CD4-positive, CD25-positive, alpha-beta regulatory T cell (primary cell): ENCODE measurements at regions not wholly inside any gene's neighbourhood (a gene's known extent, or its start where the extent isn't known, plus 50 kb on each side); places are given as distances from the start of the nearest gene placed in this dataset.

Source experiments
- ATAC-seq, 2 donors: fragments of 150-1000 bp; cut with Tn5 transposase; one replicate each; pipeline ENCODE4 v1.10.0; 2021; ENCODE audit warnings: low read depth in 2 of 2, moderate number of reproducible peaks in 2 of 2, moderate library complexity in 1 of 2
- DNase-seq, 3 donors: peaks; one replicate each; pipeline versions ENCODE4 v3.0.0 to v3.0.0-alpha.2; 2012 to 2022; ENCODE audit warnings: mixed read lengths in 1 of 3
- H3K27ac ChIP-seq: one replicate; pipeline ENCODE4 v1.7.0; 2013; ENCODE audit warnings: mild to moderate bottlenecking, low read length; ENCODE audit not compliant: insufficient read depth, poor library complexity, severe bottlenecking
- H3K27me3 ChIP-seq: one replicate; pipeline ENCODE4 v1.7.0; 2013; ENCODE audit warnings: low read length; ENCODE audit not compliant: control insufficient read depth, insufficient read depth
- H3K36me3 ChIP-seq: one replicate; pipeline ENCODE4 v1.7.0; 2013; ENCODE audit warnings: mild to moderate bottlenecking, low read length, moderate library complexity; ENCODE audit not compliant: control insufficient read depth, insufficient read depth
- H3K4me1 ChIP-seq: 2 replicates; pipeline ENCODE4 v1.7.0; 2013; ENCODE audit warnings: mild to moderate bottlenecking, low read length; ENCODE audit not compliant: insufficient read depth, control insufficient read depth, poor library complexity, severe bottlenecking
- H3K4me3 ChIP-seq: one replicate; pipeline ENCODE4 v1.7.0; 2013; ENCODE audit warnings: low read depth, mild to moderate bottlenecking, low read length, moderate library complexity
- H3K9me3 ChIP-seq, 2 experiments: 1 replicate in 1 of 2; 2 replicates in 1 of 2; pipeline ENCODE4 v1.7.0; 2013; ENCODE audit warnings: low read length in 2 of 2, mild to moderate bottlenecking in 1 of 2, moderate library complexity in 1 of 2; ENCODE audit not compliant: control insufficient read depth in 2 of 2
- H3K27ac Mint-ChIP-seq, 3 donors: one replicate each; pipeline ENCODE4 v1.8.0; 2020 to 2022; ENCODE audit warnings: mild to moderate bottlenecking in 3 of 3, mixed read lengths in 3 of 3, moderate library complexity in 2 of 3
- H3K27me3 Mint-ChIP-seq: one replicate; pipeline ENCODE4 v1.8.0; 2022; ENCODE audit warnings: mild to moderate bottlenecking, mixed read lengths
- H3K36me3 Mint-ChIP-seq: one replicate; pipeline ENCODE4 v1.8.0; 2020; ENCODE audit warnings: mixed read lengths
- H3K4me1 Mint-ChIP-seq, 4 donors: one replicate each; pipeline ENCODE4 v1.8.0; 2020 to 2022; ENCODE audit warnings: mixed read lengths in 4 of 4, mild to moderate bottlenecking in 1 of 4
- H3K4me3 Mint-ChIP-seq, 4 donors: one replicate each; pipeline ENCODE4 v1.8.0; 2020 to 2022; ENCODE audit warnings: mild to moderate bottlenecking in 4 of 4, mixed read lengths in 4 of 4, moderate library complexity in 3 of 4
- H3K9me3 Mint-ChIP-seq, 7 donors: one replicate each; pipeline ENCODE4 v1.8.0; 2020 to 2022; ENCODE audit warnings: mixed read lengths in 7 of 7, mild to moderate bottlenecking in 3 of 7, moderate library complexity in 2 of 7

GRCh38 chr14:25551674-25552073, 501.7 kb upstream of the STXBP6 start:
- Histone ChIP-seq H3K27me3 (no peaks in the 10 kb centered on the region), H3K27ac (no peak overlapping the region), H3K4me1 (no peaks in the 10 kb centered on the region), H3K36me3 (no peaks in the 10 kb centered on the region), H3K4me3 (no peak overlapping the region), H3K9me3 (peaks cover 0 to 5% of the 10 kb centered on the region in 2 experiments)
- H3K27ac Mint-ChIP-seq, result no peak overlapping the region
- no peaks in the 10 kb centered on the region for H3K36me3 Mint-ChIP-seq
- DNase-seq, result no peak
- no peak for ATAC-seq
- no peaks in the 10 kb centered on the region for H3K4me1 Mint-ChIP-seq
- no peak overlapping the region for H3K4me3 Mint-ChIP-seq
- peaks cover 4% of the 10 kb centered on the region for H3K27me3 Mint-ChIP-seq
- peaks cover 0 to 24% (median 5%) of the 10 kb centered on the region in 7 donors for H3K9me3 Mint-ChIP-seq

- peaks cover 0 to 14% (median 8%) of the 10 kb centered on the region in 7 donors for H3K9me3 Mint-ChIP-seq
- H3K4me1 ChIP-seq, result no peaks in the 10 kb centered on the region
- DNase-seq, result no peak
- no peak for ATAC-seq
- H3K27me3 ChIP-seq, result no peaks in the 10 kb centered on the region
- no peak overlapping the region for H3K27ac Mint-ChIP-seq
- H3K9me3 ChIP-seq, result peaks cover 0 to 5% of the 10 kb centered on the region in 2 experiments
- H3K36me3 Mint-ChIP-seq, result no peaks in the 10 kb centered on the region
- H3K4me1 Mint-ChIP-seq, result no peaks in the 10 kb centered on the region
- H3K4me3 ChIP-seq, result no peak overlapping the region
- H3K36me3 ChIP-seq, result no peaks in the 10 kb centered on the region
- H3K27me3 Mint-ChIP-seq, result peaks cover 3% of the 10 kb centered on the region
- H3K4me3 Mint-ChIP-seq, result no peak overlapping the region
- H3K27ac ChIP-seq, result no peak overlapping the region
Observed at GRCh38 chr14:25546826-25547225, 496.9 kb upstream of the STXBP6 start.

- Mint-ChIP-seq H3K9me3 (peaks cover 0 to 27% (median 15%) of the 10 kb centered on the region in 7 donors), H3K36me3 (no peaks in the 10 kb centered on the region), H3K4me3 (no peak overlapping the region), H3K4me1 (no peaks in the 10 kb centered on the region), H3K27me3 (no peaks in the 10 kb centered on the region), H3K27ac (no peak overlapping the region)
- Histone ChIP-seq H3K9me3 (no peaks in the 10 kb centered on the region), H3K27ac (no peak overlapping the region), H3K36me3 (no peaks in the 10 kb centered on the region), H3K4me1 (no peaks in the 10 kb centered on the region), H3K27me3 (no peaks in the 10 kb centered on the region), H3K4me3 (no peak overlapping the region)
- no peak for ATAC-seq
- no peak for DNase-seq
Observed at GRCh38 chr14:25537846-25538455, 488.0 kb upstream of the STXBP6 start.

- Histone ChIP-seq H3K36me3 (no peaks in the 10 kb centered on the region), H3K27me3 (no peaks in the 10 kb centered on the region), H3K4me3 (no peak overlapping the region), H3K9me3 (peaks cover 0 to 2% of the 10 kb centered on the region in 2 experiments), H3K27ac (no peak overlapping the region), H3K4me1 (no peaks in the 10 kb centered on the region)
- Mint-ChIP-seq H3K36me3 (no peaks in the 10 kb centered on the region), H3K4me3 (no peak overlapping the region), H3K27ac (no peak overlapping the region), H3K4me1 (no peaks in the 10 kb centered on the region), H3K27me3 (no peaks in the 10 kb centered on the region), H3K9me3 (peaks cover 1 to 8% (median 5%) of the 10 kb centered on the region in 7 donors)
- ATAC-seq (no peak), DNase-seq (no peak)
Observed at GRCh38 chr14:25526290-25526689, 476.3 kb upstream of the STXBP6 start.

GRCh38 chr14:25522926-25523325, 473.0 kb upstream of the STXBP6 start:
- no peak for DNase-seq

GRCh38 chr14:25522116-25522515, 472.2 kb upstream of the STXBP6 start:
- H3K27ac Mint-ChIP-seq, result no peak overlapping the region
- DNase-seq, result no peak
- no peaks in the 10 kb centered on the region for H3K27me3 ChIP-seq
- H3K4me3 ChIP-seq, result no peak overlapping the region
- H3K9me3 ChIP-seq, result peaks cover 0 to 2% of the 10 kb centered on the region in 2 experiments
- no peaks in the 10 kb centered on the region for H3K36me3 ChIP-seq
- no peaks in the 10 kb centered on the region for H3K27me3 Mint-ChIP-seq
- H3K4me1 ChIP-seq, result no peaks in the 10 kb centered on the region
- peaks cover 4 to 14% (median 6%) of the 10 kb centered on the region in 7 donors for H3K9me3 Mint-ChIP-seq
- no peak overlapping the region for H3K4me3 Mint-ChIP-seq
- ATAC-seq, result no peak
- H3K27ac ChIP-seq, result no peak overlapping the region
- H3K36me3 Mint-ChIP-seq, result no peaks in the 10 kb centered on the region
- H3K4me1 Mint-ChIP-seq, result no peaks in the 10 kb centered on the region

More at GRCh38 chr14:25522926-25523325, 473.0 kb upstream of the STXBP6 start:
- H3K9me3 Mint-ChIP-seq, result peaks cover 3 to 11% (median 6%) of the 10 kb centered on the region in 7 donors
- H3K27ac Mint-ChIP-seq, result no peak overlapping the region
- H3K36me3 Mint-ChIP-seq, result no peaks in the 10 kb centered on the region
- H3K27me3 Mint-ChIP-seq, result no peaks in the 10 kb centered on the region
- no peak overlapping the region for H3K27ac ChIP-seq
- H3K4me3 ChIP-seq, result no peak overlapping the region
- H3K4me1 ChIP-seq, result no peaks in the 10 kb centered on the region
- H3K9me3 ChIP-seq, result peaks cover 0 to 2% of the 10 kb centered on the region in 2 experiments
- H3K4me3 Mint-ChIP-seq, result no peak overlapping the region
- no peaks in the 10 kb centered on the region for H3K27me3 ChIP-seq
- ATAC-seq, result no peak
- no peaks in the 10 kb centered on the region for H3K36me3 ChIP-seq
- H3K4me1 Mint-ChIP-seq, result no peaks in the 10 kb centered on the region

GRCh38 chr14:25521616-25522015, 471.7 kb upstream of the STXBP6 start:
- H3K27me3 ChIP-seq, result no peaks in the 10 kb centered on the region
- no peak overlapping the region for H3K27ac Mint-ChIP-seq
- ATAC-seq (no peak), DNase-seq (no peak)
- H3K4me3 Mint-ChIP-seq, result no peak overlapping the region
- H3K27me3 Mint-ChIP-seq, result no peaks in the 10 kb centered on the region
- H3K36me3 Mint-ChIP-seq, result no peaks in the 10 kb centered on the region
- H3K36me3 ChIP-seq, result no peaks in the 10 kb centered on the region
- no peak overlapping the region for H3K27ac ChIP-seq
- no peaks in the 10 kb centered on the region for H3K9me3 ChIP-seq
- peaks cover 4 to 15% (median 6%) of the 10 kb centered on the region in 7 donors for H3K9me3 Mint-ChIP-seq
- no peaks in the 10 kb centered on the region for H3K4me1 ChIP-seq
- no peaks in the 10 kb centered on the region for H3K4me1 Mint-ChIP-seq
- H3K4me3 ChIP-seq, result no peak overlapping the region

GRCh38 chr14:25520821-25521220, 470.9 kb upstream of the STXBP6 start:
- no peaks in the 10 kb centered on the region for H3K36me3 Mint-ChIP-seq
- no peak overlapping the region for H3K27ac Mint-ChIP-seq

More at GRCh38 chr14:25520821-25521220, 470.9 kb upstream of the STXBP6 start:
- no peaks in the 10 kb centered on the region for H3K27me3 Mint-ChIP-seq
- H3K36me3 ChIP-seq, result no peaks in the 10 kb centered on the region
- no peak overlapping the region for H3K27ac ChIP-seq
- no peaks in the 10 kb centered on the region for H3K4me1 Mint-ChIP-seq
- no peaks in the 10 kb centered on the region for H3K27me3 ChIP-seq
- H3K4me3 ChIP-seq, result no peak overlapping the region
- no peak overlapping the region for H3K4me3 Mint-ChIP-seq
- peaks cover 4 to 15% (median 7%) of the 10 kb centered on the region in 7 donors for H3K9me3 Mint-ChIP-seq
- DNase-seq, result no peak
- ATAC-seq, result no peak
- H3K4me1 ChIP-seq, result no peaks in the 10 kb centered on the region
- H3K9me3 ChIP-seq, result peaks cover 0 to 2% of the 10 kb centered on the region in 2 experiments
